WTC11 (cell line): ENCODE measurements at regions not wholly inside any gene's neighbourhood (a gene's known extent, or its start where the extent isn't known, plus 50 kb on each side); places are given as distances from the start of the nearest gene placed in this dataset.

Experiments
- ATAC-seq: fragments of 200-7000 bp; cut with Tn5 transposase; 2 replicates; pipeline ENCODE4 v1.10.0; 2021; ENCODE audit warnings: mild to moderate bottlenecking, moderate library complexity
- CTCF ChIA-PET: fragments of 300-600 bp; sonication (Branson Sonifier 250); formaldehyde crosslinking; loops from one replicate; lab custom pipeline; 2021; ENCODE audit warnings: antibody characterized with exemption; lab: Charles Lee
- POLR2A ChIA-PET: fragments of 350-600 bp; sonication (Branson Sonifier 250); formaldehyde crosslinking; loops from one replicate; lab custom pipeline; 2021; ENCODE audit warnings: antibody characterized with exemption; lab: Charles Lee
- DNase-seq: peaks from one replicate; pipeline ENCODE4 v3.0.0; 2021; ENCODE audit warnings: low spot score
- H3K27ac Mint-ChIP-seq: 2 replicates; pipeline ENCODE4 v1.8.0; 2021; ENCODE audit warnings: mixed read lengths
- H3K27me3 Mint-ChIP-seq: 2 replicates; pipeline ENCODE4 v1.8.0; 2021; ENCODE audit warnings: low read depth, mild to moderate bottlenecking, moderate library complexity, mixed read lengths
- H3K36me3 Mint-ChIP-seq: 2 replicates; pipeline ENCODE4 v1.8.0; 2021; ENCODE audit warnings: mixed read lengths
- H3K4me1 Mint-ChIP-seq: 2 replicates; pipeline ENCODE4 v1.8.0; 2022; ENCODE audit warnings: mixed read lengths
- H3K4me3 Mint-ChIP-seq: 2 replicates; pipeline ENCODE4 v1.8.0; 2021; ENCODE audit warnings: mild to moderate bottlenecking, moderate library complexity, mixed read lengths
- H3K9me3 Mint-ChIP-seq: 2 replicates; pipeline ENCODE4 v1.8.0; 2021; ENCODE audit warnings: mixed read lengths
- CREB1 ChIP-seq: sonication (generic); formaldehyde crosslinking; IDR thresholded peaks from 2 replicates; pipeline ENCODE4 v1.8.0; 2023; ENCODE audit warnings: mild to moderate bottlenecking, missing genetic modification reagents
- E2F4 ChIP-seq: sonication (generic); formaldehyde crosslinking; IDR thresholded peaks from 2 replicates; pipeline ENCODE4 v1.8.1; 2022; ENCODE audit warnings: low read depth, mild to moderate bottlenecking, moderate library complexity, missing genetic modification reagents, borderline replicate concordance
- EMX1 ChIP-seq: fragments of 250-450 bp; sonication (Bioruptor Pico); IDR thresholded peaks from 2 replicates; pipeline ENCODE4 v1.8.0; 2021; ENCODE audit warnings: mild to moderate bottlenecking
- FOXJ3 ChIP-seq: sonication (generic); formaldehyde crosslinking; IDR thresholded peaks from 2 replicates; pipeline ENCODE4 v1.9.0; 2021; ENCODE audit warnings: missing genetic modification reagents, mild to moderate bottlenecking, borderline replicate concordance
- GABPB1 ChIP-seq: sonication (generic); formaldehyde crosslinking; IDR thresholded peaks from 2 replicates; pipeline ENCODE4 v1.8.1; 2023; ENCODE audit warnings: mild to moderate bottlenecking, missing genetic modification reagents
- MXD4 ChIP-seq: fragments of 250-450 bp; sonication (Bioruptor Pico); IDR thresholded peaks from 2 replicates; pipeline ENCODE4 v1.8.0; 2021; ENCODE audit warnings: mild to moderate bottlenecking, moderate library complexity, borderline replicate concordance
- NFATC4 ChIP-seq: fragments of 250-450 bp; sonication (Bioruptor Pico); IDR thresholded peaks from 2 replicates; pipeline ENCODE4 v1.9.0; 2021; ENCODE audit warnings: mild to moderate bottlenecking
- NFYB ChIP-seq: sonication (generic); formaldehyde crosslinking; conservative IDR thresholded peaks from 2 replicates; pipeline ENCODE4 v1.8.0; 2022; ENCODE audit warnings: low read depth, missing genetic modification reagents
- NR2C2 ChIP-seq: sonication (generic); formaldehyde crosslinking; IDR thresholded peaks from 2 replicates; pipeline ENCODE4 v1.8.0; 2022; ENCODE audit warnings: mild to moderate bottlenecking, missing genetic modification reagents
- SMAD4 ChIP-seq: sonication (generic); formaldehyde crosslinking; IDR thresholded peaks from 2 replicates; pipeline ENCODE4 v1.8.0; 2022; ENCODE audit warnings: mild to moderate bottlenecking, missing genetic modification reagents
- TCF7 ChIP-seq: sonication (generic); formaldehyde crosslinking; IDR thresholded peaks from 2 replicates; pipeline ENCODE4 v1.8.0; 2022; ENCODE audit warnings: mild to moderate bottlenecking, low read depth, missing genetic modification reagents, moderate library complexity
- TP53 ChIP-seq: sonication (generic); formaldehyde crosslinking; IDR thresholded peaks from 2 replicates; pipeline ENCODE4 v1.8.1; 2023; ENCODE audit warnings: mild to moderate bottlenecking, missing genetic modification reagents
- TF ChIP-seq, protein P1 (sequence below): sonication (generic); formaldehyde crosslinking; IDR thresholded peaks from 2 replicates; pipeline ENCODE4 v1.8.0; 2023; ENCODE audit warnings: mild to moderate bottlenecking, missing genetic modification reagents
- TF ChIP-seq, protein P2 (sequence below): fragments of 250-450 bp; sonication (Bioruptor Pico); IDR thresholded peaks from 2 replicates; pipeline ENCODE4 v1.9.0; 2021; ENCODE audit warnings: moderate library complexity, mild to moderate bottlenecking, inconsistent platforms, borderline replicate concordance
- TF ChIP-seq, protein P3 (sequence below): sonication (generic); formaldehyde crosslinking; conservative IDR thresholded peaks from 2 replicates; pipeline ENCODE4 v1.8.1; 2022; ENCODE audit warnings: mild to moderate bottlenecking, missing genetic modification reagents
- TF ChIP-seq, protein P4 (sequence below): fragments of 250-450 bp; sonication (Bioruptor Pico); IDR thresholded peaks from 2 replicates; pipeline ENCODE4 v2.1.2; 2022; ENCODE audit warnings: mild to moderate bottlenecking, moderate library complexity

DNA sequence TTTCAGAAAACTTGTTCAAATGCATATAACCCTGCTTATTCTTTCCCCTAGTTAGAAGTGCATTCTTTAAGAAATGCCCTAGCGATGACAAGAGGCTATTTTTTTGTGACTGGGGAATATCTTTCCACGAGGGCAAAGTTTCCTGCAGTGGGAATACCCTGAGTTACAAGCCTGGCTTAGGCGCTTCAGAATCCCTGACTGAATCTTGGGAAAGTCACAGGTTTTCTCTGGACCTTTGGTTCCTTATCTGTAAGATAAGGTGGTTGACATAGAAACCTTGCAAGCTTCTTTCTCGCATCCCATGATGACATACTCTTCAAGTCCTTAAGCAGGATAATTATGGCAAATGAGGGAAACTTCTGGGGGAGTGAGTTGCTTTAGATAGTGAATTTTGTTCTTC is 80.5 kb upstream of the FZD8 start:
- TF ChIP-seq NFATC4 (CRISPR knock-in tag) (no peak), TCF7 (CRISPR knock-in tag) (no peak)
- TF ChIP-seq, protein P1, sequence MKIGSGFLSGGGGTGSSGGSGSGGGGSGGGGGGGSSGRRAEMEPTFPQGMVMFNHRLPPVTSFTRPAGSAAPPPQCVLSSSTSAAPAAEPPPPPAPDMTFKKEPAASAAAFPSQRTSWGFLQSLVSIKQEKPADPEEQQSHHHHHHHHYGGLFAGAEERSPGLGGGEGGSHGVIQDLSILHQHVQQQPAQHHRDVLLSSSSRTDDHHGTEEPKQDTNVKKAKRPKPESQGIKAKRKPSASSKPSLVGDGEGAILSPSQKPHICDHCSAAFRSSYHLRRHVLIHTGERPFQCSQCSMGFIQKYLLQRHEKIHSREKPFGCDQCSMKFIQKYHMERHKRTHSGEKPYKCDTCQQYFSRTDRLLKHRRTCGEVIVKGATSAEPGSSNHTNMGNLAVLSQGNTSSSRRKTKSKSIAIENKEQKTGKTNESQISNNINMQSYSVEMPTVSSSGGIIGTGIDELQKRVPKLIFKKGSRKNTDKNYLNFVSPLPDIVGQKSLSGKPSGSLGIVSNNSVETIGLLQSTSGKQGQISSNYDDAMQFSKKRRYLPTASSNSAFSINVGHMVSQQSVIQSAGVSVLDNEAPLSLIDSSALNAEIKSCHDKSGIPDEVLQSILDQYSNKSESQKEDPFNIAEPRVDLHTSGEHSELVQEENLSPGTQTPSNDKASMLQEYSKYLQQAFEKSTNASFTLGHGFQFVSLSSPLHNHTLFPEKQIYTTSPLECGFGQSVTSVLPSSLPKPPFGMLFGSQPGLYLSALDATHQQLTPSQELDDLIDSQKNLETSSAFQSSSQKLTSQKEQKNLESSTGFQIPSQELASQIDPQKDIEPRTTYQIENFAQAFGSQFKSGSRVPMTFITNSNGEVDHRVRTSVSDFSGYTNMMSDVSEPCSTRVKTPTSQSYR (CRISPR knock-in tag), result no peak
- no peaks in the 10 kb centered on the region for H3K36me3 Mint-ChIP-seq
- ChIA-PET POLR2A (interaction anchor here (0.7 kb wide), 1 partner anchor 88 kb away, joined by 3 read pairs; no protein-coding TSS in a partner anchor), CTCF (interaction anchor here (1.0 kb wide), 1 partner anchor 87 kb away, joined by 3 read pairs; no protein-coding TSS in a partner anchor)
- DNase-seq (no peak), ATAC-seq (no peak)
- H3K4me1 Mint-ChIP-seq, result no peaks in the 10 kb centered on the region
- H3K27ac Mint-ChIP-seq, result no peak overlapping the region
- H3K27me3 Mint-ChIP-seq, result peaks cover 9% of the 10 kb centered on the region; the same call in 1 of the 2 replicates
- no peaks in the 10 kb centered on the region for H3K9me3 Mint-ChIP-seq
- no peak overlapping the region for H3K4me3 Mint-ChIP-seq

GRCh38 chr10:35722226-35722625 is 80.1 kb upstream of the FZD8 start:
- Mint-ChIP-seq H3K27me3 (peaks cover 9% of the 10 kb centered on the region; the same call in 1 of the 2 replicates), H3K36me3 (no peaks in the 10 kb centered on the region), H3K4me1 (no peaks in the 10 kb centered on the region), H3K27ac (no peak overlapping the region), H3K4me3 (no peak overlapping the region), H3K9me3 (no peaks in the 10 kb centered on the region)
- no peak for TF ChIP-seq EMX1
- no peak for TF ChIP-seq FOXJ3 (CRISPR knock-in tag)
- ATAC-seq (no peak), DNase-seq (no peak)
- ChIA-PET CTCF (interaction anchor here (1.0 kb wide), 1 partner anchor 87 kb away, joined by 3 read pairs; no protein-coding TSS in a partner anchor), POLR2A (interaction anchor here (0.7 kb wide), 1 partner anchor 87 kb away, joined by 3 read pairs; no protein-coding TSS in a partner anchor)

DNA sequence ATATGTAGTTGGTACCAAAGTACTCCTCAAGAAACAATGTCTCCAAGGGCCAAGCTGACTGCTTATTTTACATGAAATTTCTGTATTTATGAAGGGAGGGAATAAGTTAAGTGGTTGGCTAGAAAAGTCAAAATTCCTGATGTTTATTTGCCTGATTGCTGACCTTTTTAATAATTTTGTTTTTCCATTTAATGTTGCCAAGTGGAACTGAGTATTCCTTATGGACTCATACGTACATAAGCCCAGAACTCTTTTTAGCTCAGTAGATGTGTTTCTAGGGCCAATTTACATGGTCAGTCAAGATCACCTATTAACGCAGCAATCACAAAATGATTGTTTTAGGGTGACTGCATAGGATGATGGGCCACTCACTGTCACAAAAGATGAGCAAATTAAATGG is 78.3 kb upstream of the FZD8 start:
- TF ChIP-seq EMX1 (no peak), NFYB (no peak)
- TF ChIP-seq, protein P2, sequence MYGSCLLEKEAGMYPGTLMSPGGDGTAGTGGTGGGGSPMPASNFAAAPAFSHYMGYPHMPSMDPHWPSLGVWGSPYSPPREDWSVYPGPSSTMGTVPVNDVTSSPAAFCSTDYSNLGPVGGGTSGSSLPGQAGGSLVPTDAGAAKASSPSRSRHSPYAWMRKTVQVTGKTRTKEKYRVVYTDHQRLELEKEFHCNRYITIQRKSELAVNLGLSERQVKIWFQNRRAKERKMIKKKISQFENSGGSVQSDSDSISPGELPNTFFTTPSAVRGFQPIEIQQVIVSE (CRISPR knock-in tag), result no peak
- TF ChIP-seq, protein P3, sequence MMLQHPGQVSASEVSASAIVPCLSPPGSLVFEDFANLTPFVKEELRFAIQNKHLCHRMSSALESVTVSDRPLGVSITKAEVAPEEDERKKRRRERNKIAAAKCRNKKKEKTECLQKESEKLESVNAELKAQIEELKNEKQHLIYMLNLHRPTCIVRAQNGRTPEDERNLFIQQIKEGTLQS (CRISPR knock-in tag), result no peak
- DNase-seq (no peak), ATAC-seq (no peak)
- no peaks in the 10 kb centered on the region for H3K9me3 Mint-ChIP-seq
- no peak overlapping the region for H3K4me3 Mint-ChIP-seq
- peaks cover 9% of the 10 kb centered on the region; the same call in 1 of the 2 replicates for H3K27me3 Mint-ChIP-seq
- H3K36me3 Mint-ChIP-seq, result no peaks in the 10 kb centered on the region
- H3K4me1 Mint-ChIP-seq, result no peaks in the 10 kb centered on the region
- POLR2A ChIA-PET, result no interaction called here
- CTCF ChIA-PET, result no interaction called here
- no peak overlapping the region for H3K27ac Mint-ChIP-seq

- H3K27ac Mint-ChIP-seq, result no peak overlapping the region
- DNase-seq, result no peak
Measured at GRCh38 chr10:35716776-35717175, 74.7 kb upstream of the FZD8 start.

More at GRCh38 chr10:35716776-35717175, 74.7 kb upstream of the FZD8 start:
- no peak for TF ChIP-seq GABPB1
- no peak for TF ChIP-seq CREB1 (CRISPR knock-in tag)
- no peak for TF ChIP-seq E2F4
- TF ChIP-seq NR2C2 (CRISPR knock-in tag), result no peak
- no peak for TF ChIP-seq MXD4
- no peak for TF ChIP-seq SMAD4
- no peak for TF ChIP-seq TP53 (CRISPR knock-in tag)
- TF ChIP-seq, protein P4, sequence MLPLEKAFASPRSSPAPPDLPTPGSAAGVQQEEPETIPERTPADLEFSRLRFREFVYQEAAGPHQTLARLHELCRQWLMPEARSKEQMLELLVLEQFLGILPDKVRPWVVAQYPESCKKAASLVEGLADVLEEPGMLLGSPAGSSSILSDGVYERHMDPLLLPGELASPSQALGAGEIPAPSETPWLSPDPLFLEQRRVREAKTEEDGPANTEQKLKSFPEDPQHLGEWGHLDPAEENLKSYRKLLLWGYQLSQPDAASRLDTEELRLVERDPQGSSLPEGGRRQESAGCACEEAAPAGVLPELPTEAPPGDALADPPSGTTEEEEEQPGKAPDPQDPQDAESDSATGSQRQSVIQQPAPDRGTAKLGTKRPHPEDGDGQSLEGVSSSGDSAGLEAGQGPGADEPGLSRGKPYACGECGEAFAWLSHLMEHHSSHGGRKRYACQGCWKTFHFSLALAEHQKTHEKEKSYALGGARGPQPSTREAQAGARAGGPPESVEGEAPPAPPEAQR (CRISPR knock-in tag), result no peak
- Mint-ChIP-seq H3K36me3 (0 out of 2 replicates have a peak, but pooled peaks cover 6% of the 10 kb centered on the region), H3K27me3 (peaks cover 4% of the 10 kb centered on the region; the same call in 1 of the 2 replicates), H3K4me1 (peaks cover 8% of the 10 kb centered on the region), H3K9me3 (peaks cover 11% of the 10 kb centered on the region), H3K4me3 (no peak overlapping the region)
- POLR2A ChIA-PET, result interaction anchor here (0.7 kb wide), 1 partner anchor 39 kb away, joined by 3 read pairs; no protein-coding TSS in a partner anchor
- CTCF ChIA-PET, result no interaction called here
- ATAC-seq, result no peak
